Lower leg skin (tissue), 4 donors: ENCODE measurements at regions not wholly inside any gene's neighbourhood (a gene's known extent, or its start where the extent isn't known, plus 50 kb on each side); places are given as distances from the start of the nearest gene placed in this dataset.
A peak's percentile ranks its signal among the peaks of the same experiment; 100 is the strongest.
"Not testable (repeated sequence)": the region's sequence is repeated elsewhere in the genome, so short reads cannot be mapped to it uniquely, and the experiment has no call there.

Source experiments
- DNase-seq, 2 donors: peaks; one replicate each; pipeline ENCODE4 v3.0.0-alpha.2; 2019; ENCODE audit warnings: low spot score in 2 of 2
- H3K4me3 ChIP-seq: fragments of 200-600 bp; sonication (generic); 2 replicates; pipeline ENCODE4 v1.5.1; 2017; ENCODE audit warnings: mild to moderate bottlenecking, low read depth; ENCODE audit not compliant: poor library complexity, severe bottlenecking
- POLR2A ChIP-seq, 2 donors: fragments of 450-650 bp; IDR thresholded peaks; one replicate each; pipeline ENCODE4 v1.6.1; 2016 to 2017; ENCODE audit warnings: antibody characterized with exemption in 2 of 2, mild to moderate bottlenecking in 1 of 2, moderate library complexity in 1 of 2
- WGBS, 2 donors: methylation state at CpG; one replicate each; pipeline ENCODE4 v1.1.5; 2018; 5-methylcytosine and 5-hydroxymethylcytosine counted together
- intact Hi-C: fragments of 100-400 bp; cut with DNase I; formaldehyde crosslinking; loops from one replicate; pipeline ENCODE4 v1.15.0; 2023; ENCODE audit warnings: low total_unique reads
- TF ChIP-seq, protein P1 (sequence below), 3 donors: fragments of 450-650 bp; IDR thresholded peaks; one replicate each; pipeline ENCODE4 v1.5.1; 2016; ENCODE audit warnings: antibody characterized with exemption in 3 of 3, mild to moderate bottlenecking in 3 of 3, moderate library complexity in 2 of 3

DNA sequence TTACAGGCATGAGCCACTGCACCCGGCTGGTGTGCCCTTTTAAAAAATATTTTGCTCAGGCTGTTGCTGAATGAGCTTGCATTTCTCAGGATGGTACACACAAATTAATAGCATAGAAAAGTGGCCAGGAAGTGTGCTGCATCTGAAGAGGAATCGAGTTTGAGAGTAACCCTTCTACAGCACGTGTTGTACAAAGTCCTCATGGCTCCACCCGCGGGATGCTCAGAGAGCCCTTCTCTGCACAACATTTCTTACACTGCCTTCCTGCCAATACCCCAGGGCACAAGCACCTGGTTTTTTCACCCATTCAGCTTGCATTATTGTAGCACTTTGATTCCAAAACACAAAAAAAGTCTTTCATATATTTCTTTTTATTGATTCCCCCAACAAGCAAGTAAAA lies 90.1 kb upstream of the NEDD4L start:
- no peak for DNase-seq
- intact Hi-C loops: no loop called here
- no peak overlapping the region for H3K4me3 ChIP-seq
- WGBS, 2 donors: 50 to 61% methylated on average over 5 of the region's 5 CpGs
- TF ChIP-seq, protein P1, sequence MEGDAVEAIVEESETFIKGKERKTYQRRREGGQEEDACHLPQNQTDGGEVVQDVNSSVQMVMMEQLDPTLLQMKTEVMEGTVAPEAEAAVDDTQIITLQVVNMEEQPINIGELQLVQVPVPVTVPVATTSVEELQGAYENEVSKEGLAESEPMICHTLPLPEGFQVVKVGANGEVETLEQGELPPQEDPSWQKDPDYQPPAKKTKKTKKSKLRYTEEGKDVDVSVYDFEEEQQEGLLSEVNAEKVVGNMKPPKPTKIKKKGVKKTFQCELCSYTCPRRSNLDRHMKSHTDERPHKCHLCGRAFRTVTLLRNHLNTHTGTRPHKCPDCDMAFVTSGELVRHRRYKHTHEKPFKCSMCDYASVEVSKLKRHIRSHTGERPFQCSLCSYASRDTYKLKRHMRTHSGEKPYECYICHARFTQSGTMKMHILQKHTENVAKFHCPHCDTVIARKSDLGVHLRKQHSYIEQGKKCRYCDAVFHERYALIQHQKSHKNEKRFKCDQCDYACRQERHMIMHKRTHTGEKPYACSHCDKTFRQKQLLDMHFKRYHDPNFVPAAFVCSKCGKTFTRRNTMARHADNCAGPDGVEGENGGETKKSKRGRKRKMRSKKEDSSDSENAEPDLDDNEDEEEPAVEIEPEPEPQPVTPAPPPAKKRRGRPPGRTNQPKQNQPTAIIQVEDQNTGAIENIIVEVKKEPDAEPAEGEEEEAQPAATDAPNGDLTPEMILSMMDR (IDR thresholded peaks at IDR 0.05): no peak
- TF ChIP-seq POLR2A (IDR thresholded peaks at IDR 0.05): no peak

DNA sequence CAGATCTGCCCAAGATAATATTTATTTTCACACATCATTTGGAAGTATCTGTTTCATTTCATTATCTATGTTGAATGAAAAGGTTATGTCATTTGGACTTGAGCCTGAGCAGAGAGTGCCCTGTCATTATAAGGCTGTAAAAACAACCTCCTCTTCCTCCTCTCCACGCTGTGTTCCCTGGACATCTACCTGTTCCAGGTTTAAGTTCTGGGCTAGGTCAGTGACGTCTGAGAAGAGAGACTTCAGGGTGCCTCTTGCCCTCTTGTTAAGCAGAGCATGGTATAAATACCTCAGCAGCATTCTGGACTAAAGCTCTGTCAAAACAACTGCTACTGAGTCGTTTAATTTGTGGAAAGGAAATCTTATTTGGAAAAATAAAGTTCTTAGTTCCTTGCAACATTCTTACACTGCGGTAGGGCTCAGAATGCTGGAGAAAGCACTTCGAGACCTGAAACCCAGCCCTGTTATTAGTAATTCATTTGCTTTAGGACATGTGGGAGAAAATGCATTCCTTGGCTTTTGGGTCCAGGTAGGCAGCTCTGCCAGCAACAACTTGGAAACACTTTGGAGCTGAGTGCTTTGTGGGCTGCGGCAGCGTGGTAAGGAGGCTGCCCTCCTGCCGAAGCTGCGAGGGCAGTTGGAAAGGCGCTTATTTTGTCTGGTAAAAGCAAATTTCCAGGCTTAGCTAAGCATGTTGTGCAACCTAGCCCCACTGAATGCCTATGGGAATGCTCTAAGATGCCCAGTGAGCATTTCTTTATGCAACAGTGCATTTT lies 91.8 kb upstream of the NEDD4L start:
- no peak overlapping the region for H3K4me3 ChIP-seq
- DNase-seq: no peak
- 41 to 50% methylated on average over 10 of the region's 10 CpGs for WGBS, 2 donors
- intact Hi-C loops: no loop called here
- TF ChIP-seq, protein P1 (IDR thresholded peaks at IDR 0.05): no peak
- TF ChIP-seq POLR2A (IDR thresholded peaks at IDR 0.05): no peak

DNA sequence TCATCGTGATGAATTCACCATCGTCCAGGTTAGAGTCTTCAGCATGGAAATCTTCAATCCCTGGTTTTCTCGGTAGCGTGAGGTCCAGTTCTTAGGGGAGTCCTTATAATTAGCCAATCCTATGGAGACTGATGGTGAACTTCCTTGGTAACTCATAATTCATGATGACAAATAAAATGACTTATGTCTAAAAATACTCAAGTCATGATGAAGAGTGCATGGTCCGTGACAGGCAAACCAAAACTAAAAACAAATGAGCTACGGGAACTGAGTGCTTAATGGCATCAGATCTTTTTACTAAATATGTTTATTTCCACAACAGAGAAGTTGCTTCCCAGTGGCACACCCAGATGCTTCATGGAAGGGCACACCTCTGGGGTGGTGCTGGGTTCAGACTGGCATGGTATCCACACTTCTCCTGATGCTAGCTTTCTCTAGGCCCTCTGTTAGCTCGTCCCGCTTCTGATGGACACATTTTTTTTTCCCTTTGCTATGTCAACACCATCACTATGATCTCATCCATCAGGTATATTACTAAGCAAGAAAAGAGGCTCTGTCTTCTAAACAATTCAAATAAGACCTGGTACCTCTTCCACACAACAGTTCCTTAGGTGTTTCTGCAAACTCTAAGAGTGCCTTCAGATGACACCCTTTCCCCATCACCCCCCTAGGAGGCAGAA lies 92.8 kb upstream of the NEDD4L start:
- no peak overlapping the region for H3K4me3 ChIP-seq
- intact Hi-C loops: no loop called here
- WGBS, 2 donors: 80 to 84% methylated on average over 8 of the region's 8 CpGs
- TF ChIP-seq, protein P1 (IDR thresholded peaks at IDR 0.05): no peak
- no peak for TF ChIP-seq POLR2A (IDR thresholded peaks at IDR 0.05)
- no peak for DNase-seq

DNA sequence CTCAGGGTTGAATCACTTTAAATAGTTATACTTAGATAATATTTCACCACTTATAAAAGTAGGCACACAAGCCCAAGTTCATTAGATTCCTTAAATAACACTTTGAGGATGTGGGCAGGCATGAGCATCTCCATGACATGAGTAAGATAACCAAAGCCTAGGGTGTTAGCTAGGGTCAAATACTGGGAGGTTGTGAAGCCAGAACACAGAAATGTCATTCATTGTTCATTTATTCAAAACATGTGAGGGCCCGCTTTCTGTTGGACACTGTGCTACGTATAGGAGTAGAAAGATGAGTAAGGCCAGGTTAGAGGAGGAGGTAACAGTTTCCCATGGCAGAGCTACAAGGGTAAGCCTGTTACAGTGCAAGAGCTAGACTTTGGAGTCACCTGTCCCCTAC lies 93.5 kb upstream of the NEDD4L start:
- DNase-seq: no peak
- intact Hi-C loops: no loop called here
- no peak overlapping the region for H3K4me3 ChIP-seq
- WGBS, 2 donors: 73 to 79% methylated on average over 2 of the region's 2 CpGs
- TF ChIP-seq, protein P1 (IDR thresholded peaks at IDR 0.05): no peak
- no peak for TF ChIP-seq POLR2A (IDR thresholded peaks at IDR 0.05)

DNA sequence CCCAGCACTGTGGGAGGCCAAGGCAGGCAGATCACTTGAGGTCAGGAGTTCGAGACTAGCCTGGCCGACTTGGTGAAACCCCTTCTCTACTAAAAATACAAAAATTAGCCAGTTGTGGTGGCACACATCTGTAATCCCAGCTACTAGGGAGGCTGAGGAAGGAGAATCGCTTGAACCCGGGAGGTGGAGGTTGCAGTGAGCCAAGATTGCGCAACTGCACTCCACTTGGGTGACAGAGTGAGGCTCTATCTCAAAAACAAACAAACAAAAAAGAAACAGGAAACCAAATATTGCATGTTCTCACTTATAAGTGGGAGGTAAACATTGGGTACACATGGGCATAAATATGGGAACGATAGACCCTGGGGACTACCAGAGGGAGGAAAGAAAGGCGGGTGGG lies 94.7 kb upstream of the NEDD4L start:
- intact Hi-C loops, H3K4me3 ChIP-seq, DNase-seq: not testable (repeated sequence)
- WGBS, 2 donors: 93% methylated on average over 7 of the region's 7 CpGs

DNA sequence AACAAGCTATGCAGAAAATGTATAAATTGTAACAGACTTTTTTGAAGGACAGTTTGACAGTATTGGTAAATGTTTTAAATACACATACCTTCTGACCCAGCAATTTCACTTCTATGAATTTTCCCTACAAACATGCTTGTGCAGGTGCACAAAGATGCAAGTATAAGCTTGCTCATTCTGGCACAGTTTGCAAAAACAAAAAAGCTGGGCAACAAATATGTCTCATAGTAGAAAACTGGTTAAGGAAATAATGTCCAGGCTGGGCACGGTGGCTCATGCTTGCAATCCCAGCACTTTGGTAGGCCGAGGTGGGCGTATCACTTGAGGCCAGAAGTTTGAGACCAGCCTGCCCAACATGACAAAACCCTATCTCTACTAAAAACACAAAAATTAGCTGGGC lies 96.9 kb upstream of the NEDD4L start:
- TF ChIP-seq, protein P1 (IDR thresholded peaks at IDR 0.05): no peak
- no peak for TF ChIP-seq POLR2A (IDR thresholded peaks at IDR 0.05)
- no peak overlapping the region for H3K4me3 ChIP-seq
- peak in 1 of 2 donors; percentile 25 for DNase-seq
- intact Hi-C loops: no loop called here
- WGBS, 2 donors: 42 to 71% methylated on average over 3 of the region's 3 CpGs
